ENCODE measurements at regions not wholly inside any gene's neighbourhood (a gene's known extent, or its start where the extent isn't known, plus 50 kb on each side); places are given as distances from the start of the nearest gene placed in this dataset.

DNA sequence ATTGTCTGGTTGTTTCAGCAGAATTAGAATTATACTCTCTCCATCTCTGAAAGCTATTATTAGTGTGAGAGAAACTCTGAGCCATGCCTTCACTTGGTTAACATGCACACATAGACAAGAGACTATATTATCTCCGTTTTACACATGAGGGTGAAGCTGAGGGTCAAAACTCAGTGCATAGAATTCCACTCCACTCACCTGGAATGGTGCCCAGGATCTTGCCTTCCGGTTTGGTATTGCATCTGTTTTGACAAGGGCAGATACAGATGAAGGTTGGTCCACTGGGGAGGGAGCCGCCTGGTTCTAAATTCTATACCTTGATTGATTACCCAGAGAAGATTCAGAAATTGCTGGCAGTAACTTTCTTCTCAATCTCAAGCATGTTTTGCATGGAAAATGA is 149.5 kb upstream of the PELI2 start:
- Mint-ChIP-seq H3K4me3 (ENCODE audit: unreplicated experiment) (no peak overlapping the region), H3K9me3 (ENCODE audit: unreplicated experiment) (no peaks in the 10 kb centered on the region), H3K36me3 (ENCODE audit: low read depth, unreplicated experiment) (no peaks in the 10 kb centered on the region), H3K4me1 (ENCODE audit: unreplicated experiment) (peaks cover 7% of the 10 kb centered on the region), H3K27me3 (ENCODE audit: unreplicated experiment) (no peaks in the 10 kb centered on the region), H3K27ac (ENCODE audit: unreplicated experiment) (no peak overlapping the region)
- no peak for TF ChIP-seq CTCF (IDR thresholded peaks at IDR 0.05; ENCODE audit: unreplicated experiment)
- DNase-seq (ENCODE audit: low spot score), result no peak

- Mint-ChIP-seq H3K27ac (ENCODE audit: unreplicated experiment) (no peak overlapping the region), H3K4me1 (ENCODE audit: unreplicated experiment) (peaks cover 37% of the 10 kb centered on the region), H3K36me3 (ENCODE audit: low read depth, unreplicated experiment) (no peaks in the 10 kb centered on the region), H3K27me3 (ENCODE audit: unreplicated experiment) (peaks cover 5% of the 10 kb centered on the region), H3K9me3 (ENCODE audit: unreplicated experiment) (no peaks in the 10 kb centered on the region), H3K4me3 (ENCODE audit: unreplicated experiment) (no peak overlapping the region)
- TF ChIP-seq CTCF (IDR thresholded peaks at IDR 0.05; ENCODE audit: unreplicated experiment), result no peak
- no peak for DNase-seq (ENCODE audit: low spot score)
These were observed 144.9 kb upstream of the PELI2 start for GRCh38 chr14:55973285-55973800.

- H3K4me1 Mint-ChIP-seq (ENCODE audit: unreplicated experiment), result peaks cover 40% of the 10 kb centered on the region
- H3K36me3 Mint-ChIP-seq (ENCODE audit: low read depth, unreplicated experiment), result no peaks in the 10 kb centered on the region
- DNase-seq (ENCODE audit: low spot score), result no peak
- H3K4me3 Mint-ChIP-seq (ENCODE audit: unreplicated experiment), result no peak overlapping the region
- H3K9me3 Mint-ChIP-seq (ENCODE audit: unreplicated experiment), result no peaks in the 10 kb centered on the region
- no peak for TF ChIP-seq CTCF (IDR thresholded peaks at IDR 0.05; ENCODE audit: unreplicated experiment)
- peaks cover 5% of the 10 kb centered on the region for H3K27me3 Mint-ChIP-seq (ENCODE audit: unreplicated experiment)
- H3K27ac Mint-ChIP-seq (ENCODE audit: unreplicated experiment), result peak overlapping the region; percentile 96
These were observed 144.1 kb upstream of the PELI2 start for GRCh38 chr14:55973911-55974630.

GRCh38 chr14:55975281-55975910 is 142.8 kb upstream of the PELI2 start:
- no peak for TF ChIP-seq CTCF (IDR thresholded peaks at IDR 0.05; ENCODE audit: unreplicated experiment)
- H3K4me1 Mint-ChIP-seq (ENCODE audit: unreplicated experiment), result peaks cover 48% of the 10 kb centered on the region
- no peaks in the 10 kb centered on the region for H3K36me3 Mint-ChIP-seq (ENCODE audit: low read depth, unreplicated experiment)
- H3K27me3 Mint-ChIP-seq (ENCODE audit: unreplicated experiment), result peaks cover 5% of the 10 kb centered on the region
- H3K4me3 Mint-ChIP-seq (ENCODE audit: unreplicated experiment), result no peak overlapping the region
- DNase-seq (ENCODE audit: low spot score), result no peak
- no peaks in the 10 kb centered on the region for H3K9me3 Mint-ChIP-seq (ENCODE audit: unreplicated experiment)
- peak overlapping the region; percentile 96 for H3K27ac Mint-ChIP-seq (ENCODE audit: unreplicated experiment)

DNA sequence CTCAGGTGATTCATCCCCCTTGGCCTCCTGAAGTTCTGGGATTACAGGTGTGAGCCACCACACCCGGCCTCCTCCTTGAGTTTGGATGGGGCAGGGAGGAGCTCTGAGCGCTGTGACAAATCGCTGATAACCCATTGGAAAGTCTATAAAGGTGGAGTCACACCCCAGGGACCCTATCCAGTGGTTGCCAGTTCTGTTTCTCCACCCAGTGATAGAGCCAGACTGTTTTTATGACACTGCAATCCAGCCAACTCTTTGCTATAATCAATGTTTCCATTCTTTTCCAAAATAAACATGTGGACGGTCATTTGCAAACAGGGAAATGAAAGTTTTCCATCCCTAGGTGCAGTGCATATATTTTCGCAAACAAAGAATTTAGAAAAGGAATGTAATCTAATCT is 142.0 kb upstream of the PELI2 start:
- Mint-ChIP-seq H3K27ac (ENCODE audit: unreplicated experiment) (peak overlapping the region; percentile 30), H3K4me3 (ENCODE audit: unreplicated experiment) (no peak overlapping the region), H3K27me3 (ENCODE audit: unreplicated experiment) (peaks cover 5% of the 10 kb centered on the region), H3K9me3 (ENCODE audit: unreplicated experiment) (no peaks in the 10 kb centered on the region), H3K36me3 (ENCODE audit: low read depth, unreplicated experiment) (no peaks in the 10 kb centered on the region), H3K4me1 (ENCODE audit: unreplicated experiment) (peaks cover 51% of the 10 kb centered on the region)
- DNase-seq (ENCODE audit: low spot score), result no peak
- no peak for TF ChIP-seq CTCF (IDR thresholded peaks at IDR 0.05; ENCODE audit: unreplicated experiment)
